DND-41 (cell line): ENCODE measurements at regions not wholly inside any gene's neighbourhood (a gene's known extent, or its start where the extent isn't known, plus 50 kb on each side); places are given as distances from the start of the nearest gene placed in this dataset.

Source experiments
- ATAC-seq: fragments of 200-7000 bp; cut with Tn5 transposase; 3 replicates; pipeline ENCODE4 v1.9.1; 2021; ENCODE audit warnings: low read depth; ENCODE audit not compliant: insufficient read depth
- DNase-seq: peaks from one replicate; pipeline ENCODE4 v3.0.0-alpha.2; 2020
- H2AFZ ChIP-seq: 2 replicates; pipeline ENCODE4 v1.6.0; 2012; ENCODE audit warnings: low read depth, low read length
- H3K27ac ChIP-seq: 2 replicates; pipeline ENCODE4 v1.5.1; 2012; ENCODE audit warnings: low read length, inconsistent platforms
- H3K27me3 ChIP-seq: fragments of 200-600 bp; sonication (generic); 2 replicates; pipeline ENCODE4 v1.6.0; 2012; ENCODE audit warnings: low read length, mild to moderate bottlenecking, inconsistent platforms; ENCODE audit not compliant: insufficient read depth, poor library complexity
- H3K36me3 ChIP-seq: 2 replicates; pipeline ENCODE4 v1.5.1; 2012; ENCODE audit warnings: low read length, inconsistent platforms; ENCODE audit not compliant: insufficient read depth
- H3K4me1 ChIP-seq: 2 replicates; pipeline ENCODE4 v1.5.1; 2012; ENCODE audit warnings: mild to moderate bottlenecking, low read length; ENCODE audit not compliant: insufficient read depth
- H3K4me2 ChIP-seq: 2 replicates; pipeline ENCODE4 v1.6.0; 2012; ENCODE audit warnings: mild to moderate bottlenecking, moderate library complexity, low read length, inconsistent platforms; ENCODE audit not compliant: insufficient read depth
- H3K4me3 ChIP-seq, 2 experiments: fragments of 200-600 bp in 1 of 2; shearing (Covaris generic) in 1 of 2; 2 replicates each; pipeline ENCODE4 v1.5.1; 2012 to 2016; ENCODE audit warnings: inconsistent platforms in 2 of 2, low read length in 2 of 2, mild to moderate bottlenecking in 2 of 2, low read depth in 1 of 2, moderate library complexity in 1 of 2
- H3K79me2 ChIP-seq: 2 replicates; pipeline ENCODE4 v1.6.0; 2012; ENCODE audit warnings: low read length, inconsistent platforms; ENCODE audit not compliant: insufficient read depth
- H3K9ac ChIP-seq: 2 replicates; pipeline ENCODE4 v1.6.0; 2012; ENCODE audit warnings: low read depth, mild to moderate bottlenecking, inconsistent platforms, low read length, moderate library complexity
- H3K9me3 ChIP-seq: 2 replicates; pipeline ENCODE4 v1.5.1; 2012; ENCODE audit warnings: low read length, moderate library complexity, mild to moderate bottlenecking, inconsistent platforms; ENCODE audit not compliant: insufficient read depth, severe bottlenecking
- H4K20me1 ChIP-seq: 2 replicates; pipeline ENCODE4 v1.6.0; 2012; ENCODE audit warnings: low read length; ENCODE audit not compliant: insufficient read depth
- EZH2 ChIP-seq: IDR thresholded peaks from 3 replicates; pipeline ENCODE4 v1.6.1; 2012; ENCODE audit warnings: borderline replicate concordance, low read depth, mild to moderate bottlenecking, moderate library complexity, low read length, inconsistent platforms; ENCODE audit not compliant: severe bottlenecking
- TF ChIP-seq, protein P1 (sequence below): IDR thresholded peaks from 2 replicates; pipeline ENCODE4 v1.5.1; 2012; ENCODE audit warnings: borderline replicate concordance, low read length, moderate library complexity, mild to moderate bottlenecking; ENCODE audit not compliant: poor library complexity, severe bottlenecking; ENCODE audit errors: extremely low read depth

DNA sequence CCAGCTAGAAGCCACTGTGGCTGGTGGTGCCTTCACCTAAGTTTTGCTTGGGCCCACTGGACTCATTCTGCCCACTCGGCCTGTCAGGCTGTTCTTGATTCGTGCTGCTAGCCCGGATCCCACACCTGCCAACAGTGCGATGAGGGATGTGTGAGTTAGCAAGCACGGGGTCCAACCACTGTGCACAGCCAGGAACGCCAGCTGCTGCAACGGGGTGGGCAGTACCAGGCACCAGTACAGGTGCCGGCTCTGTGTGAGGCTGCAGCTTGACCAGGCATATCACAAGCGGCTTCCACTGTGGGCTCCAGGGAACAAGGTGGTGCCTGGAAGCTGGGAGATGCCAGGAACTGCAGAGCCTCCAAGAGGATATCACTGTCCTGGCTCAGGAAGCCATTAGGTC, 481.2 kb downstream of the OTOL1 start:
- Histone ChIP-seq H3K4me1 (no peaks in the 10 kb centered on the region), H3K9ac (no peak overlapping the region), H3K4me2 (no peak overlapping the region), H3K36me3 (no peaks in the 10 kb centered on the region), H4K20me1 (no peaks in the 10 kb centered on the region), H3K27me3 (no peaks in the 10 kb centered on the region), H3K4me3 (no peak overlapping the region), H3K27ac (no peak overlapping the region), H3K9me3 (peaks cover 25% of the 10 kb centered on the region), H3K79me2 (no peaks in the 10 kb centered on the region), H2AFZ (no peak overlapping the region)
- ATAC-seq (no peak), DNase-seq (no peak)
- TF ChIP-seq, protein P1, sequence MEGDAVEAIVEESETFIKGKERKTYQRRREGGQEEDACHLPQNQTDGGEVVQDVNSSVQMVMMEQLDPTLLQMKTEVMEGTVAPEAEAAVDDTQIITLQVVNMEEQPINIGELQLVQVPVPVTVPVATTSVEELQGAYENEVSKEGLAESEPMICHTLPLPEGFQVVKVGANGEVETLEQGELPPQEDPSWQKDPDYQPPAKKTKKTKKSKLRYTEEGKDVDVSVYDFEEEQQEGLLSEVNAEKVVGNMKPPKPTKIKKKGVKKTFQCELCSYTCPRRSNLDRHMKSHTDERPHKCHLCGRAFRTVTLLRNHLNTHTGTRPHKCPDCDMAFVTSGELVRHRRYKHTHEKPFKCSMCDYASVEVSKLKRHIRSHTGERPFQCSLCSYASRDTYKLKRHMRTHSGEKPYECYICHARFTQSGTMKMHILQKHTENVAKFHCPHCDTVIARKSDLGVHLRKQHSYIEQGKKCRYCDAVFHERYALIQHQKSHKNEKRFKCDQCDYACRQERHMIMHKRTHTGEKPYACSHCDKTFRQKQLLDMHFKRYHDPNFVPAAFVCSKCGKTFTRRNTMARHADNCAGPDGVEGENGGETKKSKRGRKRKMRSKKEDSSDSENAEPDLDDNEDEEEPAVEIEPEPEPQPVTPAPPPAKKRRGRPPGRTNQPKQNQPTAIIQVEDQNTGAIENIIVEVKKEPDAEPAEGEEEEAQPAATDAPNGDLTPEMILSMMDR, result no peak

DNA sequence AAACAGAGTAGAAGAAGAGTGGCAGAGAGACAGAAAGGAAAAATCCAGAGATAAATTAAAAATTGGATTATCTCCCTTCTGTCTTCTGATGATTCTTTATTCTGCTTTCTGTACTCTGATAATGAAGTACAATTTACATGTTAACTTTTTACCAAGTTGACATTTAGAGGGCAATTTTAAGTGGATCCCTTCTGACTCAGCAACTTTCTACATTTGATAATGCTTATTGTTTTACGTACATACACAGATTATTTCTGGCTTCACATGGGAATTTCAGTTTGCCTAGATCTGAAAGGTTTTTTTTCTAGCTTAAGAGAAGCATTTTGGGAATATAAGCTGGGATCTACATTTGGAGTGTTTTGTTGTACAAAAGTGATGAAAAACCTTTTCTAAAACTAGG, 491.3 kb downstream of the OTOL1 start:
- no peak for DNase-seq
- no peaks in the 10 kb centered on the region for H3K4me1 ChIP-seq
- no peaks in the 10 kb centered on the region for H3K27me3 ChIP-seq
- no peak overlapping the region for H3K9ac ChIP-seq
- H3K9me3 ChIP-seq, result no peaks in the 10 kb centered on the region
- no peaks in the 10 kb centered on the region for H4K20me1 ChIP-seq
- TF ChIP-seq EZH2, result no peak
- TF ChIP-seq, protein P1, result no peak
- no peaks in the 10 kb centered on the region for H3K79me2 ChIP-seq
- no peak overlapping the region for H3K27ac ChIP-seq
- no peaks in the 10 kb centered on the region for H3K36me3 ChIP-seq
- no peak overlapping the region for H3K4me2 ChIP-seq
- ATAC-seq, result no peak
- no peak overlapping the region for H2AFZ ChIP-seq
- H3K4me3 ChIP-seq, result no peak overlapping the region

DNA sequence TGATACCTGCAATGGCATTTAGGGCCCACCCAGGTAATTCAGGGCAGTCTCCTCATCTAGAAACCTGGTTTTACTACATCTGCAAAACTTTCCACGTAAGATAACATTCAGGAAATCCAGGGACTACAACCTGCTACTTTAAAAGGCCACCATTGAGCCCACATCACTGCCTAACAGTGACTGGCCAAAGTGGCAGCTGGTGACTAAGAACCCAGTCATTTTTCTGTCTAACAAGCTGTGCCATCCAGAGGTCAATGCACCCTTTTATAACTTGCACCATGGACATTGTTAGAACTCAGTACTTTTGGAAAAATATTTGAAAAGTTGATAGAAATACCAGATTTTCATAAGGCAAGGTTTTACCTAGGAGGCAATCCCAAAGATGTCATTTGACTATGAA, 492.4 kb downstream of the OTOL1 start:
- Histone ChIP-seq H3K4me3 (no peak overlapping the region), H3K4me1 (no peaks in the 10 kb centered on the region), H3K27ac (no peak overlapping the region), H4K20me1 (no peaks in the 10 kb centered on the region), H3K4me2 (no peak overlapping the region), H3K79me2 (no peaks in the 10 kb centered on the region), H3K27me3 (no peaks in the 10 kb centered on the region), H3K9me3 (no peaks in the 10 kb centered on the region), H3K36me3 (no peaks in the 10 kb centered on the region), H2AFZ (no peak overlapping the region), H3K9ac (no peak overlapping the region)
- DNase-seq (no peak), ATAC-seq (no peak)
- TF ChIP-seq, protein P1, result no peak
- TF ChIP-seq EZH2, result no peak

DNA sequence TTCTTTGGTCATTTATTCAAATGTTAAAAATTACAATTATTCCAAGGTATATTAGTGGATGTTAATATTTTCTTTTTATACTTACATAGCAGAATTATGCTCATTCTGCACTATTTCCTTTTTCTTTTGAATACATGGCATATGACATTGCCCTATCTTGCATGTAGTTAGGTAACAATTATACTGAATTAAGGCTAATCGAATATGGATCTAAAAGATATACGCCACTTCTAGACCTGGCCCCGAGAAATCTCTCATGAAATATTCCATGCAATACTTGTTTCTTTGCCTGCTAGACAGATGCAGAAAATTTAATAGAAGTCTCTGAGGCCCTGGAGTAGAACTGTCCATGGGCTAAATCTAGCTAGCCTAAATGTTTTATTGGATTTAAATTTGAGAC, 493.4 kb downstream of the OTOL1 start:
- Histone ChIP-seq H3K79me2 (no peaks in the 10 kb centered on the region), H3K27ac (no peak overlapping the region), H3K36me3 (no peaks in the 10 kb centered on the region), H3K4me2 (no peak overlapping the region), H3K27me3 (no peaks in the 10 kb centered on the region), H3K4me1 (no peaks in the 10 kb centered on the region), H3K4me3 (no peak overlapping the region), H2AFZ (no peak overlapping the region), H3K9me3 (no peaks in the 10 kb centered on the region), H4K20me1 (no peaks in the 10 kb centered on the region), H3K9ac (no peak overlapping the region)
- ATAC-seq (no peak), DNase-seq (no peak)
- TF ChIP-seq, protein P1, result no peak
- no peak for TF ChIP-seq EZH2
